ENCODE measurements at regions not wholly inside any gene's neighbourhood (a gene's known extent, or its start where the extent isn't known, plus 50 kb on each side); places are given as distances from the start of the nearest gene placed in this dataset.

GRCh38 chr6:163651426-163651825 lies 236.9 kb downstream of the QKI start:
- TF ChIP-seq CTCF (IDR thresholded peaks at IDR 0.05; ENCODE audit: low read length) (no peak), EZH2phosphoT487 (IDR thresholded peaks at IDR 0.05; ENCODE audit: low read length) (no peak), EZH2 (optimal IDR thresholded peaks at IDR 0.05; ENCODE audit: low read depth, low read length) (no peak)

Data from MM.1S (cell line).